IMR-90 (cell line): ENCODE measurements at regions not wholly inside any gene's neighbourhood (a gene's known extent, or its start where the extent isn't known, plus 50 kb on each side); places are given as distances from the start of the nearest gene placed in this dataset.

Experiments used
- ATAC-seq: fragments of 200-7000 bp; cut with Tn5 transposase; 2 replicates; pipeline ENCODE4 v1.9.1; 2020; ENCODE audit warnings: low read depth, mild to moderate bottlenecking, moderate library complexity
- BruUV-seq: library from RNA; stranded (reverse); fragments of 400-500 nt; replicated peaks from 2 replicates; lab custom pipeline; 2021; lab: Mats Ljungman, UMichigan
- CTCF ChIA-PET: fragments of 300-600 bp; formaldehyde crosslinking; extraction: SDS; loops from one replicate; lab custom pipeline; 2021; ENCODE audit warnings: antibody characterized with exemption; lab: Yijun Ruan, JAX
- POLR2A ChIA-PET: fragments of 300-600 bp; sonication (Branson Sonifier 250); formaldehyde crosslinking; loops from one replicate; lab custom pipeline; 2022; ENCODE audit warnings: antibody characterized with exemption; ENCODE audit not compliant: unreplicated experiment; lab: Charles Lee
- DNase-seq: peaks from one replicate; pipeline ENCODE4 v3.0.0; 2013
- H2AFZ ChIP-seq: replicated peaks from 2 replicates; pipeline ENCODE3; 2013; ENCODE audit warnings: low read length, mild to moderate bottlenecking; ENCODE audit not compliant: poor library complexity
- H2AK5ac ChIP-seq: 2 replicates; pipeline ENCODE4 v1.6.1; 2013; ENCODE audit warnings: low read depth, low read length, inconsistent platforms
- H2AK9ac ChIP-seq: replicated peaks from 2 replicates; pipeline ENCODE3; 2013; ENCODE audit warnings: mild to moderate bottlenecking, low read depth, low read length, moderate library complexity; ENCODE audit not compliant: poor library complexity
- H2BK120ac ChIP-seq: 2 replicates; pipeline ENCODE4 v1.6.1; 2013; ENCODE audit warnings: low read depth, low read length, inconsistent platforms
- H2BK15ac ChIP-seq: 3 replicates; pipeline ENCODE4 v1.6.1; 2013; ENCODE audit warnings: low read depth, low read length, inconsistent platforms
- H2BK20ac ChIP-seq: 2 replicates; pipeline ENCODE4 v1.6.1; 2013; ENCODE audit warnings: low read depth, mild to moderate bottlenecking, inconsistent platforms, low read length, moderate library complexity
- H2BK5ac ChIP-seq: 2 replicates; pipeline ENCODE4 v1.6.1; 2013; ENCODE audit warnings: mild to moderate bottlenecking, low read depth, low read length, inconsistent platforms; ENCODE audit not compliant: poor library complexity, severe bottlenecking
- H3K14ac ChIP-seq: replicated peaks from 2 replicates; pipeline ENCODE4 v1.6.1; 2013; ENCODE audit warnings: low read depth, low read length, inconsistent platforms
- H3K18ac ChIP-seq: 2 replicates; pipeline ENCODE4 v1.6.1; 2013; ENCODE audit warnings: low read depth, low read length, control low read depth
- H3K23ac ChIP-seq: 2 replicates; pipeline ENCODE4 v1.6.1; 2013; ENCODE audit warnings: low read depth, low read length, inconsistent platforms
- H3K27ac ChIP-seq: 2 replicates; pipeline ENCODE4 v1.5.1; 2013; ENCODE audit warnings: mild to moderate bottlenecking, control low read depth, low read length; ENCODE audit not compliant: insufficient read depth
- H3K27me3 ChIP-seq: 2 replicates; pipeline ENCODE4 v1.6.1; 2013; ENCODE audit warnings: low read length; ENCODE audit not compliant: control insufficient read depth, insufficient read depth
- H3K36me3 ChIP-seq: 2 replicates; pipeline ENCODE4 v1.6.1; 2013; ENCODE audit warnings: low read length, mixed read lengths; ENCODE audit not compliant: control insufficient read depth, insufficient read depth
- H3K4ac ChIP-seq: 2 replicates; pipeline ENCODE4 v1.6.1; 2013; ENCODE audit warnings: low read depth, low read length, inconsistent platforms
- H3K4me1 ChIP-seq: 2 replicates; pipeline ENCODE4 v1.6.1; 2013; ENCODE audit warnings: low read length, mixed read lengths; ENCODE audit not compliant: control insufficient read depth, insufficient read depth
- H3K4me2 ChIP-seq: 2 replicates; pipeline ENCODE4 v1.6.1; 2013; ENCODE audit warnings: low read depth, mild to moderate bottlenecking, control low read depth, low read length, moderate library complexity
- H3K4me3 ChIP-seq: 2 replicates; pipeline ENCODE4 v1.5.1; 2013; ENCODE audit warnings: low read depth, mild to moderate bottlenecking, control low read depth, low read length, moderate library complexity; ENCODE audit not compliant: insufficient read depth
- H3K56ac ChIP-seq: 2 replicates; pipeline ENCODE4 v1.6.1; 2013; ENCODE audit warnings: low read length, inconsistent platforms; ENCODE audit not compliant: insufficient read depth; ENCODE audit errors: extremely low read depth
- H3K79me1 ChIP-seq, 2 experiments: 2 replicates each; pipeline ENCODE4 v1.6.1; 2013; ENCODE audit warnings: low read length in 2 of 2, inconsistent platforms in 1 of 2, low read depth in 1 of 2
- H3K9ac ChIP-seq: 2 replicates; pipeline ENCODE4 v1.6.1; 2013; ENCODE audit warnings: low read depth, low read length, control low read depth
- H3K9me1 ChIP-seq: 2 replicates; pipeline ENCODE4 v1.6.1; 2013; ENCODE audit warnings: low read length, inconsistent platforms; ENCODE audit not compliant: insufficient read depth
- H3K9me3 ChIP-seq: 2 replicates; pipeline ENCODE4 v1.6.1; 2013; ENCODE audit warnings: low read length; ENCODE audit not compliant: control insufficient read depth, insufficient read depth
- H4K20me1 ChIP-seq: 2 replicates; pipeline ENCODE4 v1.6.1; 2013; ENCODE audit warnings: low read length, inconsistent platforms; ENCODE audit not compliant: insufficient read depth
- H4K5ac ChIP-seq: 2 replicates; pipeline ENCODE4 v1.6.1; 2013; ENCODE audit warnings: mild to moderate bottlenecking, low read depth, low read length, control low read depth
- H4K8ac ChIP-seq, 2 experiments: 2 replicates each; pipeline ENCODE4 v1.6.1; 2013; ENCODE audit warnings: low read depth in 2 of 2, low read length in 2 of 2, control low read depth in 1 of 2, inconsistent platforms in 1 of 2
- H4K91ac ChIP-seq: 2 replicates; pipeline ENCODE4 v1.6.1; 2013; ENCODE audit warnings: low read depth, low read length, inconsistent platforms; ENCODE audit not compliant: insufficient read depth
- BHLHE40 ChIP-seq: fragments of 150-350 bp; IDR thresholded peaks from 2 replicates; pipeline ENCODE4 v1.6.1; 2016; ENCODE audit warnings: mild to moderate bottlenecking, low read depth, low read length
- CEBPB ChIP-seq: IDR thresholded peaks from 2 replicates; pipeline ENCODE4 v1.6.1; 2012; ENCODE audit warnings: low read depth, low read length, improper control_type of control experiment
- CHD1 ChIP-seq: IDR thresholded peaks from 2 replicates; pipeline ENCODE4 v1.6.1; 2012; ENCODE audit warnings: low read depth, low read length, improper control_type of control experiment
- MAFK ChIP-seq: IDR thresholded peaks from 2 replicates; pipeline ENCODE4 v1.6.1; 2012; ENCODE audit warnings: low read depth, low read length, improper control_type of control experiment
- MAZ ChIP-seq: IDR thresholded peaks from 2 replicates; pipeline ENCODE4 v1.6.1; 2012; ENCODE audit warnings: low read depth, mild to moderate bottlenecking, low read length, improper control_type of control experiment, moderate library complexity, borderline replicate concordance
- MXI1 ChIP-seq: IDR thresholded peaks from 2 replicates; pipeline ENCODE4 v1.6.1; 2012; ENCODE audit warnings: low read depth, mild to moderate bottlenecking, low read length, moderate library complexity, borderline replicate concordance
- NFE2L2 ChIP-seq: fragments of 150-350 bp; IDR thresholded peaks from 2 replicates; pipeline ENCODE4 v1.6.1; 2016; ENCODE audit warnings: low read depth, mild to moderate bottlenecking, low read length
- POLR2A ChIP-seq: IDR thresholded peaks from 2 replicates; pipeline ENCODE4 v1.6.1; 2012; ENCODE audit warnings: mild to moderate bottlenecking, low read depth, low read length
- RAD21 ChIP-seq: IDR thresholded peaks from 2 replicates; pipeline ENCODE4 v1.6.1; 2012; ENCODE audit warnings: low read length, improper control_type of control experiment
- RCOR1 ChIP-seq: IDR thresholded peaks from 2 replicates; pipeline ENCODE4 v1.6.1; 2012; ENCODE audit warnings: mild to moderate bottlenecking, low read length, improper control_type of control experiment; ENCODE audit not compliant: insufficient replicate concordance
- RFX5 ChIP-seq: IDR thresholded peaks from 2 replicates; pipeline ENCODE4 v1.8.0; 2012; ENCODE audit warnings: low read depth, mild to moderate bottlenecking, low read length, moderate library complexity
- SMC3 ChIP-seq: fragments of 150-350 bp; IDR thresholded peaks from 2 replicates; pipeline ENCODE4 v1.6.1; 2016; ENCODE audit warnings: low read depth, mild to moderate bottlenecking, antibody characterized with exemption, low read length, moderate library complexity
- WGBS, 2 experiments: methylation state at CpG; one replicate each; pipeline versions ENCODE4 v1.1.5 to v1.1.7; 2013; ENCODE audit warnings: missing lambda C conversion rate in 2 of 2; ENCODE audit not compliant: insufficient read length in 1 of 2; ENCODE audit errors: extremely low coverage in 2 of 2; 5-methylcytosine and 5-hydroxymethylcytosine counted together
- dilution Hi-C: fragments of 300-500 bp; cut with HindIII; formaldehyde crosslinking; loops from one replicate; pipeline ENCODE4 v1.14.3; 2018; ENCODE audit warnings: low sequenced_read_pairs; ENCODE audit not compliant: unreplicated experiment
- in situ Hi-C: fragments of 300-500 bp; cut with MboI; formaldehyde crosslinking; loops from 3 replicates; pipeline ENCODE4 v1.14.3; 2019; ENCODE audit warnings: low sequenced_read_pairs, inconsistent platforms, mixed read lengths
- intact Hi-C: fragments of 100-400 bp; cut with micrococcal nuclease; formaldehyde crosslinking; loops from 2 replicates; pipeline ENCODE4 v1.10.0; 2022
- TF ChIP-seq, protein P1 (sequence below): fragments of 150-350 bp; IDR thresholded peaks from 2 replicates; pipeline ENCODE4 v1.6.1; 2017; ENCODE audit warnings: mild to moderate bottlenecking, antibody characterized with exemption, low read length, low read depth

DNA sequence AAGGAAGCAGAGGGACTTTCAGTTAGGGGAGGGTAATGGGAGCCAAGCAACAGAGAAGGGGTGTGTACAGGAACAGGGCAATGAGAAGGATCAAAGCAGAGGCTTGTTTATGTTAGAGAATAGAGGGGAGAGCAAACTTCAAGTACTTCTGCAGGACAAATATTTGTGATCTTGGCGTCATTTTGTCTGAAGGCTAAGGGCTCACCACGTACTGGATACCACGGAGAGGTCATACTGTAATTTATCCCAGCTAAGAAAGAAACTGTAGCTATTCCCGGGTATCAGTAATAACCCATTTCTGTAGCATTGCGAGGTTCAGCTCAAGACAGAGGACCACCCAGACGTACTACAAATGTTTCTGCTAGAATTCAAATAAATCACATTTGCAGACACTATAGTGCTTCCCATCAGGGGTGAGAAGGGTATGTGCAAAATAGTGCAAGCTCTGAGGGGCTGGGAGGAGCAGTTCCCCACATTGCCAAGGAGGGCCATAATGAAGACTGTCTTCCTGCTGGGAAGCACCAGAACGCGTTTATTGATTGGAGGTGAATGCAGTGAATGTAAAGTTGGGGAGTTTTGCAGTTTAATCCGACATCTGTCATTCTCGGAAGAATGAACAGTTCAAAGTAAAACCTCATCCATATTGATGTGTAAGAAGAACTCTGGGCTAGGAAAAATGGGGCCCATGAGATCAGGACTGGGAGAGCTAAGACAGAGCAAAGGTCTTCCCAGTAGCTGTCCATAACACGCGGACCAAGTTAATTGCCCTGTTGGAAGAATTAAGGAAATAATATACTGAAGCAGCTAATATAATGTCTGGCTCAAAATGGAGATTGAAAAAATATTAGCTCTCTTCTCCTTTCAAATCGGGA is 136.9 kb downstream of the RWDD3 start (continued):
- TF ChIP-seq, protein P1, sequence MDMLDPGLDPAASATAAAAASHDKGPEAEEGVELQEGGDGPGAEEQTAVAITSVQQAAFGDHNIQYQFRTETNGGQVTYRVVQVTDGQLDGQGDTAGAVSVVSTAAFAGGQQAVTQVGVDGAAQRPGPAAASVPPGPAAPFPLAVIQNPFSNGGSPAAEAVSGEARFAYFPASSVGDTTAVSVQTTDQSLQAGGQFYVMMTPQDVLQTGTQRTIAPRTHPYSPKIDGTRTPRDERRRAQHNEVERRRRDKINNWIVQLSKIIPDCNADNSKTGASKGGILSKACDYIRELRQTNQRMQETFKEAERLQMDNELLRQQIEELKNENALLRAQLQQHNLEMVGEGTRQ: no peak

GRCh38 chr1:95371666-95372282 is 137.8 kb downstream of the RWDD3 start:
- DNase-seq: no peak
- no peaks in the 10 kb centered on the region; the same call in 1 of the 2 replicates for H3K27me3 ChIP-seq
- no peak overlapping the region for H4K91ac ChIP-seq
- H3K9me1 ChIP-seq: no peaks in the 10 kb centered on the region
- no TSS peak for BruUV-seq
- dilution Hi-C loops: no loop called here
- intact Hi-C loops: no loop called here
- H4K8ac ChIP-seq: no peak overlapping the region
- no peaks in the 10 kb centered on the region for H3K9me3 ChIP-seq
- no peak overlapping the region for H3K4me3 ChIP-seq
- H4K20me1 ChIP-seq: no peaks in the 10 kb centered on the region
- no peak overlapping the region for H3K4ac ChIP-seq
- H2BK20ac ChIP-seq: no peak overlapping the region
- H2BK120ac ChIP-seq: no peak overlapping the region
- H3K4me1 ChIP-seq: no peaks in the 10 kb centered on the region
- H3K9ac ChIP-seq: no peak overlapping the region
- no peak overlapping the region for H3K56ac ChIP-seq
- POLR2A ChIA-PET: no interaction called here
- no peaks in the 10 kb centered on the region for H3K79me1 ChIP-seq
- CTCF ChIA-PET: interaction anchor here (0.7 kb wide), 1 partner anchor 232 kb away, joined by 4 read pairs; no protein-coding TSS in a partner anchor
- H3K14ac ChIP-seq: no peak overlapping the region
- whole genome bisulfite sequencing, 2 experiments: no CpG with 5 or more reads among the region's 12 CpGs
- H2AFZ ChIP-seq: no peak overlapping the region
- H2AK9ac ChIP-seq: no peak overlapping the region
- no peak overlapping the region for H3K4me2 ChIP-seq
- in situ Hi-C loops: no loop called here
- H3K36me3 ChIP-seq: no peaks in the 10 kb centered on the region
- no peak overlapping the region for H3K23ac ChIP-seq
- no peak overlapping the region for H2AK5ac ChIP-seq
- no peak for ATAC-seq
- no peak overlapping the region for H3K18ac ChIP-seq
- H2BK15ac ChIP-seq: no peak overlapping the region
- no peak overlapping the region for H2BK5ac ChIP-seq
- no peak overlapping the region for H4K5ac ChIP-seq
- no peak overlapping the region for H3K27ac ChIP-seq
- TF ChIP-seq POLR2A (no peak), MAZ (no peak), MXI1 (no peak), RCOR1 (no peak), RFX5 (no peak), RAD21 (no peak), BHLHE40 (no peak), CEBPB (no peak), CHD1 (no peak), SMC3 (no peak), NFE2L2 (no peak), MAFK (no peak)
- TF ChIP-seq, protein P1: no peak
